ENCODE measurements at regions not wholly inside any gene's neighbourhood (a gene's known extent, or its start where the extent isn't known, plus 50 kb on each side); places are given as distances from the start of the nearest gene placed in this dataset.

- ChIA-PET CTCF (ENCODE audit: unreplicated experiment) (no interaction called here), POLR2A (interaction anchor here (1.0 kb wide), 1 partner anchor 23 kb away, joined by 3 read pairs; no protein-coding TSS in a partner anchor)
- Histone ChIP-seq H3K27ac (ENCODE audit: low read depth, low read length, poor library complexity, severe bottlenecking) (no peak overlapping the region), H2AFZ (ENCODE audit: low read length) (no peak overlapping the region), H3K9me2 (ENCODE audit: insufficient read depth, low read length) (no peaks in the 10 kb centered on the region), H3K4me1 (ENCODE audit: insufficient read depth, low read length, poor library complexity, severe bottlenecking) (no peaks in the 10 kb centered on the region), H3K4me3 (ENCODE audit: low read depth, low read length, poor library complexity, severe bottlenecking) (no peak overlapping the region), H4K20me1 (ENCODE audit: insufficient read depth, low read length) (no peaks in the 10 kb centered on the region), H3K79me2 (ENCODE audit: insufficient read depth, low read depth, low read length) (no peaks in the 10 kb centered on the region), H3K36me3 (ENCODE audit: insufficient read depth, low read length) (no peaks in the 10 kb centered on the region), H3K9me3 (ENCODE audit: low read length) (no peaks in the 10 kb centered on the region), H3K4me2 (ENCODE audit: low read length) (no peak overlapping the region)
- no peak for DNase-seq (ENCODE audit: low spot score)
- BruUV-seq (replicated peaks) = no TSS peak
- no peak for TF ChIP-seq CTCF (conservative IDR thresholded peaks at IDR 0.05; ENCODE audit: low read length)
- TF ChIP-seq EZH2phosphoT487 (IDR thresholded peaks at IDR 0.05; ENCODE audit: borderline replicate concordance, low read depth, low read length) = no peak
- intact Hi-C loops (cut with micrococcal nuclease; ENCODE audit: unreplicated experiment) = no loop called here
These were observed 97.6 kb upstream of the IFNE start for GRCh38 chr9:21579743-21580142.

GRCh38 chr9:21580636-21581378 is 98.7 kb upstream of the IFNE start:
- CTCF ChIA-PET (ENCODE audit: unreplicated experiment) = no interaction called here
- no peak overlapping the region for H3K4me2 ChIP-seq (ENCODE audit: low read length)

More at GRCh38 chr9:21580636-21581378, 98.7 kb upstream of the IFNE start:
- Histone ChIP-seq H3K9me2 (ENCODE audit: insufficient read depth, low read length) (no peaks in the 10 kb centered on the region), H3K4me1 (ENCODE audit: insufficient read depth, low read length, poor library complexity, severe bottlenecking) (no peaks in the 10 kb centered on the region), H2AFZ (ENCODE audit: low read length) (no peak overlapping the region), H3K27ac (ENCODE audit: low read depth, low read length, poor library complexity, severe bottlenecking) (no peak overlapping the region), H3K79me2 (ENCODE audit: insufficient read depth, low read depth, low read length) (no peaks in the 10 kb centered on the region), H3K36me3 (ENCODE audit: insufficient read depth, low read length) (no peaks in the 10 kb centered on the region), H3K9me3 (ENCODE audit: low read length) (no peaks in the 10 kb centered on the region), H4K20me1 (ENCODE audit: insufficient read depth, low read length) (no peaks in the 10 kb centered on the region), H3K4me3 (ENCODE audit: low read depth, low read length, poor library complexity, severe bottlenecking) (no peak overlapping the region)
- intact Hi-C loops (cut with micrococcal nuclease; ENCODE audit: unreplicated experiment) = no loop called here
- no TSS peak for BruUV-seq (replicated peaks)
- TF ChIP-seq CTCF (conservative IDR thresholded peaks at IDR 0.05; ENCODE audit: low read length) = no peak
- no peak for TF ChIP-seq EZH2phosphoT487 (IDR thresholded peaks at IDR 0.05; ENCODE audit: borderline replicate concordance, low read depth, low read length)
- POLR2A ChIA-PET = interaction anchor here (0.5 to 1.0 kb wide), 2 partner anchors 18 to 24 kb away, joined by 3 to 5 read pairs; no protein-coding TSS in a partner anchor
- no peak for DNase-seq (ENCODE audit: low spot score)
